ENCODE measurements at regions not wholly inside any gene's neighbourhood (a gene's known extent, or its start where the extent isn't known, plus 50 kb on each side); places are given as distances from the start of the nearest gene placed in this dataset.

DNA sequence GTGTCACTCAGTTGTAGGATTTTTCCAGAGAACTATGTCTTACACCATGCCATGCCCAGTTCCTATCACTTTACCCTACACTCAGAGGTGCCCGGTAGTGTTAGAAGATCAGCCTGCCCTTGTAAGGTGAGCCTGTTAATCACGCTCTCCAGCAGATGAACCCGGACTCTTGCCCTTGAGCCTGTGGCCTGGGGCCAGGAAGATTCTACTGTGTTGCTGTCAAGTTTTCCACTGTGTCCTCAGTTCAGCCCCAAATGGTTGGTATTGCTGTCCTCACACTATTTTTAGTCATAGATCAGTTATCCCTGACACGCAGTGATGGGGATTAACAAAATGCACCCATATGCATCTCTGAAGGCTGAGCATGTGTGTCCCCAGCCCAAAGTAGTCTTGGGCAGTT, 105.0 kb upstream of the SPAG17 start:
- TF ChIP-seq CTCF (IDR thresholded peaks at IDR 0.05) (no peak), POLR2A (IDR thresholded peaks at IDR 0.05) (no peak), EP300 (IDR thresholded peaks at IDR 0.05) (no peak)
